ENCODE measurements at regions not wholly inside any gene's neighbourhood (a gene's known extent, or its start where the extent isn't known, plus 50 kb on each side); places are given as distances from the start of the nearest gene placed in this dataset.

- no peak for TF ChIP-seq PHF8 (IDR thresholded peaks at IDR 0.05; ENCODE audit: borderline replicate concordance, low read depth)
- TF ChIP-seq MAX (IDR thresholded peaks at IDR 0.05) = no peak
Measured at GRCh38 chr15:26323566-26323965, 449.3 kb downstream of the GABRB3 start.

Measured in A549 (cell line).